ENCODE measurements at regions not wholly inside any gene's neighbourhood (a gene's known extent, or its start where the extent isn't known, plus 50 kb on each side); places are given as distances from the start of the nearest gene placed in this dataset.
"Not testable (repeated sequence)": the region's sequence is repeated elsewhere in the genome, so short reads cannot be mapped to it uniquely, and the experiment has no call there.

GRCh38 chr17:30695265-30695811 is 129.2 kb downstream of the CRLF3 start:
- not testable (repeated sequence) for H3K9me3 ChIP-seq (ENCODE audit: control insufficient read depth, low read length)

GRCh38 chr17:30693772-30694171 is 130.7 kb downstream of the CRLF3 start:
- H3K9ac ChIP-seq (ENCODE audit: low read length); H3K9me3 ChIP-seq (ENCODE audit: control insufficient read depth, low read length); H3K4me3 ChIP-seq (ENCODE audit: low read length); H3K36me3 ChIP-seq (ENCODE audit: control insufficient read depth, insufficient read depth, low read length); H3K27me3 ChIP-seq (ENCODE audit: control insufficient read depth, insufficient read depth, low read length); H3K4me1 ChIP-seq (ENCODE audit: control insufficient read depth, insufficient read depth, low read length): not testable (repeated sequence)

More at GRCh38 chr17:30695265-30695811, 129.2 kb downstream of the CRLF3 start:
- H3K9ac ChIP-seq (ENCODE audit: low read length); H3K36me3 ChIP-seq (ENCODE audit: control insufficient read depth, insufficient read depth, low read length); H3K27me3 ChIP-seq (ENCODE audit: control insufficient read depth, insufficient read depth, low read length); H3K4me3 ChIP-seq (ENCODE audit: low read length); H3K4me1 ChIP-seq (ENCODE audit: control insufficient read depth, insufficient read depth, low read length): not testable (repeated sequence)

GRCh38 chr17:30689266-30690000 is 135.1 kb downstream of the CRLF3 start:
- H3K27me3 ChIP-seq (ENCODE audit: control insufficient read depth, insufficient read depth, low read length); H3K36me3 ChIP-seq (ENCODE audit: control insufficient read depth, insufficient read depth, low read length); H3K9ac ChIP-seq (ENCODE audit: low read length); H3K9me3 ChIP-seq (ENCODE audit: control insufficient read depth, low read length); H3K4me1 ChIP-seq (ENCODE audit: control insufficient read depth, insufficient read depth, low read length); H3K4me3 ChIP-seq (ENCODE audit: low read length): not testable (repeated sequence)

GRCh38 chr17:30686538-30687479 is 137.7 kb downstream of the CRLF3 start:
- H3K4me1 ChIP-seq (ENCODE audit: control insufficient read depth, insufficient read depth, low read length); H3K9me3 ChIP-seq (ENCODE audit: control insufficient read depth, low read length); H3K4me3 ChIP-seq (ENCODE audit: low read length); H3K36me3 ChIP-seq (ENCODE audit: control insufficient read depth, insufficient read depth, low read length); H3K9ac ChIP-seq (ENCODE audit: low read length); H3K27me3 ChIP-seq (ENCODE audit: control insufficient read depth, insufficient read depth, low read length): not testable (repeated sequence)

GRCh38 chr17:30682280-30682679 is 142.2 kb downstream of the CRLF3 start:
- not testable (repeated sequence) for H3K4me1 ChIP-seq (ENCODE audit: control insufficient read depth, insufficient read depth, low read length); H3K9me3 ChIP-seq (ENCODE audit: control insufficient read depth, low read length); H3K36me3 ChIP-seq (ENCODE audit: control insufficient read depth, insufficient read depth, low read length); H3K4me3 ChIP-seq (ENCODE audit: low read length); H3K27me3 ChIP-seq (ENCODE audit: control insufficient read depth, insufficient read depth, low read length); H3K9ac ChIP-seq (ENCODE audit: low read length)

GRCh38 chr17:30680681-30681080 is 143.8 kb downstream of the CRLF3 start:
- not testable (repeated sequence) for H3K4me3 ChIP-seq (ENCODE audit: low read length); H3K4me1 ChIP-seq (ENCODE audit: control insufficient read depth, insufficient read depth, low read length); H3K9ac ChIP-seq (ENCODE audit: low read length); H3K36me3 ChIP-seq (ENCODE audit: control insufficient read depth, insufficient read depth, low read length); H3K27me3 ChIP-seq (ENCODE audit: control insufficient read depth, insufficient read depth, low read length); H3K9me3 ChIP-seq (ENCODE audit: control insufficient read depth, low read length)

- H3K27me3 ChIP-seq (ENCODE audit: control insufficient read depth, insufficient read depth, low read length): no peaks in the 10 kb centered on the region
- H3K4me3 ChIP-seq (ENCODE audit: low read length): no peak overlapping the region
- H3K9me3 ChIP-seq (ENCODE audit: control insufficient read depth, low read length): no peaks in the 10 kb centered on the region
- no peaks in the 10 kb centered on the region for H3K4me1 ChIP-seq (ENCODE audit: control insufficient read depth, insufficient read depth, low read length)
- no peaks in the 10 kb centered on the region for H3K36me3 ChIP-seq (ENCODE audit: control insufficient read depth, insufficient read depth, low read length)
- H3K9ac ChIP-seq (ENCODE audit: low read length): no peak overlapping the region
Observed at GRCh38 chr17:30677550-30678249, 146.8 kb downstream of the CRLF3 start.

GRCh38 chr17:30675777-30676492 is 148.6 kb downstream of the CRLF3 start:
- not testable (repeated sequence) for H3K36me3 ChIP-seq (ENCODE audit: control insufficient read depth, insufficient read depth, low read length); H3K9ac ChIP-seq (ENCODE audit: low read length); H3K4me3 ChIP-seq (ENCODE audit: low read length); H3K27me3 ChIP-seq (ENCODE audit: control insufficient read depth, insufficient read depth, low read length); H3K4me1 ChIP-seq (ENCODE audit: control insufficient read depth, insufficient read depth, low read length); H3K9me3 ChIP-seq (ENCODE audit: control insufficient read depth, low read length)

- not testable (repeated sequence) for H3K36me3 ChIP-seq (ENCODE audit: control insufficient read depth, insufficient read depth, low read length)
Observed at GRCh38 chr17:30669217-30669649, 155.3 kb downstream of the CRLF3 start.

GRCh38 chr17:30668360-30669181 is 155.9 kb downstream of the CRLF3 start:
- H3K4me1 ChIP-seq (ENCODE audit: control insufficient read depth, insufficient read depth, low read length); H3K36me3 ChIP-seq (ENCODE audit: control insufficient read depth, insufficient read depth, low read length); H3K9ac ChIP-seq (ENCODE audit: low read length); H3K4me3 ChIP-seq (ENCODE audit: low read length); H3K9me3 ChIP-seq (ENCODE audit: control insufficient read depth, low read length); H3K27me3 ChIP-seq (ENCODE audit: control insufficient read depth, insufficient read depth, low read length): not testable (repeated sequence)

More at GRCh38 chr17:30669217-30669649, 155.3 kb downstream of the CRLF3 start:
- H3K9ac ChIP-seq (ENCODE audit: low read length); H3K9me3 ChIP-seq (ENCODE audit: control insufficient read depth, low read length); H3K4me1 ChIP-seq (ENCODE audit: control insufficient read depth, insufficient read depth, low read length); H3K4me3 ChIP-seq (ENCODE audit: low read length); H3K27me3 ChIP-seq (ENCODE audit: control insufficient read depth, insufficient read depth, low read length): not testable (repeated sequence)
